ENCODE measurements at regions not wholly inside any gene's neighbourhood (a gene's known extent, or its start where the extent isn't known, plus 50 kb on each side); places are given as distances from the start of the nearest gene placed in this dataset.

GRCh38 chr16:73804456-73804855, 492.2 kb upstream of the PSMD7 start:
- no peak for DNase-seq

GRCh38 chr16:73798471-73798870, 498.1 kb upstream of the PSMD7 start:
- DNase-seq: no peak

GRCh38 chr16:73797115-73797514, 499.5 kb upstream of the PSMD7 start:
- DNase-seq: no peak

GRCh38 chr16:73796241-73796640, 500.4 kb upstream of the PSMD7 start:
- DNase-seq: no peak

GRCh38 chr16:73794994-73795393, 501.6 kb upstream of the PSMD7 start:
- no peak for DNase-seq

- no peak for DNase-seq
Measured at GRCh38 chr16:73793871-73794437, 502.7 kb upstream of the PSMD7 start.

- no peak for DNase-seq
Measured at GRCh38 chr16:73793260-73793659, 503.4 kb upstream of the PSMD7 start.

GRCh38 chr16:73792199-73793020, 504.2 kb upstream of the PSMD7 start:
- DNase-seq: no peak

GRCh38 chr16:73781297-73781696, 515.3 kb upstream of the PSMD7 start:
- no peak for DNase-seq

- no peak for DNase-seq
Measured at GRCh38 chr16:73778887-73779286, 517.7 kb upstream of the PSMD7 start.

GRCh38 chr16:73775841-73776388, 520.7 kb upstream of the PSMD7 start:
- no peak for DNase-seq

GRCh38 chr16:73771196-73772064, 525.2 kb upstream of the PSMD7 start:
- DNase-seq: no peak

- no peak for DNase-seq
Measured at GRCh38 chr16:73768786-73769203, 527.8 kb upstream of the PSMD7 start.

- DNase-seq: no peak
Measured at GRCh38 chr16:73764321-73764720, 532.3 kb upstream of the PSMD7 start.

- DNase-seq: no peak
Measured at GRCh38 chr16:73756289-73757178, 540.1 kb upstream of the PSMD7 start.

GRCh38 chr16:73753931-73754330, 542.7 kb upstream of the PSMD7 start:
- DNase-seq: no peak

- no peak for DNase-seq
Measured at GRCh38 chr16:73750639-73751038, 546.0 kb upstream of the PSMD7 start.

GRCh38 chr16:73747328-73747727, 549.3 kb upstream of the PSMD7 start:
- no peak for DNase-seq

- no peak for DNase-seq
Measured at GRCh38 chr16:73746554-73746953, 550.1 kb upstream of the PSMD7 start.

- DNase-seq: no peak
Measured at GRCh38 chr16:73743665-73744496, 552.7 kb upstream of the PSMD7 start.

GRCh38 chr16:73739049-73739769, 557.4 kb upstream of the PSMD7 start:
- DNase-seq: no peak

Data from activated CD4-positive, alpha-beta T cell treated with anti-CD3 and anti-CD28 coated beads, Interleukin-2, amount 50 U/mL, for 16 hours (primary cell).